ENCODE measurements at regions not wholly inside any gene's neighbourhood (a gene's known extent, or its start where the extent isn't known, plus 50 kb on each side); places are given as distances from the start of the nearest gene placed in this dataset.

DNA sequence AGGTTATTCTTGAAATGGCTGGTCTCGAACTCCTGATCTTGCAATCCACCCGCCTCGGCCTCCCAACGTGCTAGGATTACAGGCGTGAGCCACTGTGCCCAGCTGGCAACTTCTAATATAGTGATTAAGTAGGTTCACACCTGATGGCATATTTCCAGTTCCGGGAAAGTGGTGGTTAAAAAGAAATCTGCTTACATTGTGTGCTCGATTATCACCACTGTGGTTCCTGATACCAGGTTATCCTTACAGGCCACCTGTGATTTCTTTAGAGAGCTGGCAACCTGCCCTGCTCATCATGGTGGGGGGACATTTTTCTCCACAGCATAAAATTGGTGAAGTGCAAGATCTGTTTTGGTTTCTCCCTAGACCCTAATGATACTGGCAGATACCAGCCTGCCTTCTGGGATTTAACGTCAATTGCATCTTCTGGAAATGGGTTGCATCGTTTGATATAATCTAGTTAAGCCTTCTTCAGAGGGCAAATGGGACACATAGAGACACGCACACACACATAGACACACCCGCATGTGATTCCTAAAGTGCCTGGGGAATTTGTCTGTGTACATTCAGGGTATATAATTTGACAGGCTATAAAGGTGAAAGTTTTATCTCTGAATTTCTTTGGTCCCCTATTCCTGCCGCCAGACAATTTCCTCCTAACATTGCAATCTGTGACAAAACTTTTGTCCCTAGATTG, 49.7 kb upstream of the CITED2 start (continued):
- TF ChIP-seq ZBTB2 (IDR thresholded peaks at IDR 0.05) (no peak), MBD2 (IDR thresholded peaks at IDR 0.05; ENCODE audit: borderline replicate concordance, low read depth) (no peak), ATF1 (CRISPR knock-in tag; IDR thresholded peaks at IDR 0.05) (no peak), ATF1 (tag; IDR thresholded peaks at IDR 0.05) (no peak), ATF3 (IDR thresholded peaks at IDR 0.05) (no peak), ATF3 (CRISPR knock-in tag; conservative IDR thresholded peaks at IDR 0.05) (no peak), CBFA2T2 (conservative IDR thresholded peaks at IDR 0.05) (peak; percentile 57), ELF4 (CRISPR knock-in tag; IDR thresholded peaks at IDR 0.05) (no peak), ZNF316 (IDR thresholded peaks at IDR 0.05) (no peak), HDAC2 (IDR thresholded peaks at IDR 0.05) (peak; percentile 48; the same call in 1 of the 2 replicates), DPF2 (IDR thresholded peaks at IDR 0.05) (0 out of 2 replicates have a peak, but pooled peaks have one; percentile 34), RBFOX2 (IDR thresholded peaks at IDR 0.05; ENCODE audit: low read depth, low read length) (no peak), KAT7 (CRISPR knock-in tag; IDR thresholded peaks at IDR 0.05; ENCODE audit: borderline replicate concordance) (no peak), MTF1 (CRISPR knock-in tag; IDR thresholded peaks at IDR 0.05; ENCODE audit: borderline replicate concordance) (no peak), ZMIZ1 (IDR thresholded peaks at IDR 0.05; ENCODE audit: low read depth in 2 of 2, low read length in 2 of 2) (no peak), RNF219 (CRISPR knock-in tag; IDR thresholded peaks at IDR 0.05) (no peak)
- TF ChIP-seq, protein P1, sequence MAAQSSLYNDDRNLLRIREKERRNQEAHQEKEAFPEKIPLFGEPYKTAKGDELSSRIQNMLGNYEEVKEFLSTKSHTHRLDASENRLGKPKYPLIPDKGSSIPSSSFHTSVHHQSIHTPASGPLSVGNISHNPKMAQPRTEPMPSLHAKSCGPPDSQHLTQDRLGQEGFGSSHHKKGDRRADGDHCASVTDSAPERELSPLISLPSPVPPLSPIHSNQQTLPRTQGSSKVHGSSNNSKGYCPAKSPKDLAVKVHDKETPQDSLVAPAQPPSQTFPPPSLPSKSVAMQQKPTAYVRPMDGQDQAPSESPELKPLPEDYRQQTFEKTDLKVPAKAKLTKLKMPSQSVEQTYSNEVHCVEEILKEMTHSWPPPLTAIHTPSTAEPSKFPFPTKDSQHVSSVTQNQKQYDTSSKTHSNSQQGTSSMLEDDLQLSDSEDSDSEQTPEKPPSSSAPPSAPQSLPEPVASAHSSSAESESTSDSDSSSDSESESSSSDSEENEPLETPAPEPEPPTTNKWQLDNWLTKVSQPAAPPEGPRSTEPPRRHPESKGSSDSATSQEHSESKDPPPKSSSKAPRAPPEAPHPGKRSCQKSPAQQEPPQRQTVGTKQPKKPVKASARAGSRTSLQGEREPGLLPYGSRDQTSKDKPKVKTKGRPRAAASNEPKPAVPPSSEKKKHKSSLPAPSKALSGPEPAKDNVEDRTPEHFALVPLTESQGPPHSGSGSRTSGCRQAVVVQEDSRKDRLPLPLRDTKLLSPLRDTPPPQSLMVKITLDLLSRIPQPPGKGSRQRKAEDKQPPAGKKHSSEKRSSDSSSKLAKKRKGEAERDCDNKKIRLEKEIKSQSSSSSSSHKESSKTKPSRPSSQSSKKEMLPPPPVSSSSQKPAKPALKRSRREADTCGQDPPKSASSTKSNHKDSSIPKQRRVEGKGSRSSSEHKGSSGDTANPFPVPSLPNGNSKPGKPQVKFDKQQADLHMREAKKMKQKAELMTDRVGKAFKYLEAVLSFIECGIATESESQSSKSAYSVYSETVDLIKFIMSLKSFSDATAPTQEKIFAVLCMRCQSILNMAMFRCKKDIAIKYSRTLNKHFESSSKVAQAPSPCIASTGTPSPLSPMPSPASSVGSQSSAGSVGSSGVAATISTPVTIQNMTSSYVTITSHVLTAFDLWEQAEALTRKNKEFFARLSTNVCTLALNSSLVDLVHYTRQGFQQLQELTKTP (IDR thresholded peaks at IDR 0.05; ENCODE audit: low read depth in 1 of 2, partially characterized antibody in 2 of 2), result no peak

All from K562 (cell line).